ENCODE measurements at regions not wholly inside any gene's neighbourhood (a gene's known extent, or its start where the extent isn't known, plus 50 kb on each side); places are given as distances from the start of the nearest gene placed in this dataset.

DNA sequence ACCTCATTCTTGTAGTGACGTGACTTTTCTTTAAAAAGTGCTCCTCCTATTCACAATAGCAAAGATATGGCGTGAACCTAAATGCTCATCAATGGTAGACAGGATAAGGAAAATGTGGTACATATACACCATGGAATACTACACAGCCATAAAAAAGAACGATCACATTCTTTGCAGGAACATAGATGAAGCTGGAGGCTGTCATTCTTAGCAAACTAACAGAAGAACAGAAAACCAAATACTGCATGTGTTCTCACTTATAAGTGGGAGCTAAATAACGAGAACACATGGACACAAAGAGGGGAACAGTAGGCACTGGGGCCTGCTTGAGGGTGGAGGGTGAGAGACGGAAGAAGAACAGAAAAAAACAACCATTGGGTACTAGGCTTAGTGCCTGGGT, 59.9 kb upstream of the FGFR2 start:
- TF ChIP-seq REST (IDR thresholded peaks at IDR 0.05; ENCODE audit: insufficient read depth in 1 of 2, low read depth in 2 of 2, low read length in 1 of 2) (no peak), POLR2AphosphoS5 (IDR thresholded peaks at IDR 0.05; ENCODE audit: low read depth, low read length) (no peak), TCF7L2 (IDR thresholded peaks at IDR 0.05; ENCODE audit: low read depth, low read length) (no peak)
- TF ChIP-seq, protein P1, sequence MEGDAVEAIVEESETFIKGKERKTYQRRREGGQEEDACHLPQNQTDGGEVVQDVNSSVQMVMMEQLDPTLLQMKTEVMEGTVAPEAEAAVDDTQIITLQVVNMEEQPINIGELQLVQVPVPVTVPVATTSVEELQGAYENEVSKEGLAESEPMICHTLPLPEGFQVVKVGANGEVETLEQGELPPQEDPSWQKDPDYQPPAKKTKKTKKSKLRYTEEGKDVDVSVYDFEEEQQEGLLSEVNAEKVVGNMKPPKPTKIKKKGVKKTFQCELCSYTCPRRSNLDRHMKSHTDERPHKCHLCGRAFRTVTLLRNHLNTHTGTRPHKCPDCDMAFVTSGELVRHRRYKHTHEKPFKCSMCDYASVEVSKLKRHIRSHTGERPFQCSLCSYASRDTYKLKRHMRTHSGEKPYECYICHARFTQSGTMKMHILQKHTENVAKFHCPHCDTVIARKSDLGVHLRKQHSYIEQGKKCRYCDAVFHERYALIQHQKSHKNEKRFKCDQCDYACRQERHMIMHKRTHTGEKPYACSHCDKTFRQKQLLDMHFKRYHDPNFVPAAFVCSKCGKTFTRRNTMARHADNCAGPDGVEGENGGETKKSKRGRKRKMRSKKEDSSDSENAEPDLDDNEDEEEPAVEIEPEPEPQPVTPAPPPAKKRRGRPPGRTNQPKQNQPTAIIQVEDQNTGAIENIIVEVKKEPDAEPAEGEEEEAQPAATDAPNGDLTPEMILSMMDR (IDR thresholded peaks at IDR 0.05) = no peak

Data from Panc1 (cell line).